GM18868 (cell line): ENCODE measurements at regions not wholly inside any gene's neighbourhood (a gene's known extent, or its start where the extent isn't known, plus 50 kb on each side); places are given as distances from the start of the nearest gene placed in this dataset.
"Not testable (repeated sequence)": the region's sequence is repeated elsewhere in the genome, so short reads cannot be mapped to it uniquely, and the experiment has no call there.

Source experiments
- ATAC-seq: cut with Tn5 transposase; IDR thresholded peaks from one replicate; pipeline ENCODE4 v1.9.1; 2021; ENCODE audit warnings: mild to moderate bottlenecking, moderate library complexity; ENCODE audit not compliant: unreplicated experiment

GRCh38 chr4:59455751-59456150 lies 1744.4 kb upstream of the ADGRL3 start:
- ATAC-seq = no peak

DNA sequence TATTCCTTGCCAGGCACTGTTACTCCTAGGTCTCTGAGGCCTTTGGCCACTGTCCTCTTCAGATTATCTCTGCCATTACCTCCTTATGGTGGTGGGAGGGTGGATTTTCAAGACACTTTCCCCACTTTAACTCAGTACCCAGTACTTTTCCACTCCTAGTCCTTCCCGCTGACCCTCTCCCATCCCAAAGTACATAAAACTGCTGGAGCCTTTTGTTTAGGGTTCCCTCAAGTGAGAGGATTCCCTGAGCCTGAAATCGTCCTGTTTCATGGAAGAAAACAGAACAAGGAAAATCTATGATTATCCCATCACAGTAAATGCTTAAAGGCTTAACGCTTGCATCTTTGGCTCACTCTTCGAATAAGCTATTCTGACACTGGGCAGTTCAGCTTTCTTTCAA lies 1742.5 kb upstream of the ADGRL3 start:
- ATAC-seq = no peak

- ATAC-seq = no peak
These were observed 1715.2 kb upstream of the ADGRL3 start for GRCh38 chr4:59484944-59485343.

DNA sequence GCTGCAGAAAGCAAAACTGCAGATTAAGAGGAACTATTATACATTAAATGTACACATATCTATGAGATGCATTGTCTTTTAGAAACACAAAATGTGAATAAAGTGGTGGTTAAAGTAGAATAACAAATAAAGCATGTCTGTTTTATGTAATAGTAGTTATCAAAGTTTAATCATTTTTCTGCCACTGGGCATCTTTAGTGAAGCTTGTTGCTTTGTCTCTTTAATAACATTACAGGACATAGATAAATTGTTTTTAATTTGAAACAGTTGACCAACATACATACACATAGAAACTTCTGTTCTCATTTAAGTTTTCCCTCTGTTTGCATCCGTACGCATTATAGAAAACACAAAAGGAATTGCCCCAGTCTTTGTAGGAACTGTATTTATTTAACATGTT lies 1700.0 kb upstream of the ADGRL3 start:
- ATAC-seq = no peak

DNA sequence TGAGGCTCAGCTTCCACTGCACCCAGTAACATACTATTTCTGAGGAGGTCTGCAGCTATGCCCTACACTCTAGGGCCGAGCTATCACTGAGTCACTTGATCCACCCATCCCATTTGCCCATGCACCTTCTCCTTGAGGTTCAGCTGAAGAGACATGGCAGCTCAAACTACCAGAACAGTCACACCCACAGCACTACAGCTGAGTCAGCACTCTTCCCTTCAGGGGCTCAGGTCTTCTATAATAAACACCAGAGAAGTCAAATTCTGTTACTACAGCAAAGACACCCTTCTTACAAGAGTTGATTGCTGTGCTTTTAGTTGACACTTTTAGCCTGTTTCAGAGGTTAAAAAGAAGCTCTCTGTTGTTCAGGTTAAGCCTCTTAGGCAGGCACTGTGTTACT lies 1696.4 kb upstream of the ADGRL3 start:
- ATAC-seq = no peak

DNA sequence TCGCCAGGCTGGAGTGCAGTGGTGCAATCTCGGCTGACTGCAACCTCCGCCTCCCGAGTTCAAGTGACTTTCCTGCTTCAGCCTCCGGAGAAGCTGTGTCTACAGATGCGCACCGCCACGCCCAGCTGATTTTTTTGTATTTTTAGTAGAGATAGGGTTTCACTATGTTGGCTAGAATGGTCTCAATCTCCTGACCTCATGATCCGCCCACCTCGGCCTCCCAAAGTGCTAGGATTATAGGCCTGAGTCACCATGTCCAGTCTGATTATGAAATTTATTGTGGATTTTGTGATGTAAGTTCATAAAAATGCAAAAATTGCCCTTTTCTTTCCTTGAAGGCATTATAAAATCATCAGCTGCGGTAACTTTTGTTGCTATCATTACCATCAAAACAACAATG lies 1688.3 kb upstream of the ADGRL3 start:
- ATAC-seq = not testable (repeated sequence)

- ATAC-seq = no peak
These were observed 1683.1 kb upstream of the ADGRL3 start for GRCh38 chr4:59517007-59517406.

GRCh38 chr4:59518005-59518823 lies 1681.9 kb upstream of the ADGRL3 start:
- no peak for ATAC-seq

DNA sequence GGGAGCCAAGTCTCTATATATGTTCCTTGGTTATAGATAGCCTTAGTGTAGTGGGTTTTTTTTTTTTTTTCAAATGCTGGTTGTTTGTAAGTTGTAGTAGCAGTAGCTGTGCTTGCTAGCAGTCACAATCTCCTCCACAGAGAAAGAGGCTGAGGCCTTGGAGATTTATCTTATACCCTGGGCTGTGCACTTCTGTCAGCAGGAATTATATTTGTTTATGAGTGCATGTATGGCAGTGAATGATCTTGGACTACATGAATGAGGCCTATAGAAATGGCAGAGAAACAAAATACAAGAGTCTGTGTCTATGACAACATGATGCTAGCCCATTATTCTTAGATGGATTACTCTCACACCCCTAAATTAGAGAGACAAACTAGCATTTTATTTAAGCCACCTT lies 1674.2 kb upstream of the ADGRL3 start:
- no peak for ATAC-seq

DNA sequence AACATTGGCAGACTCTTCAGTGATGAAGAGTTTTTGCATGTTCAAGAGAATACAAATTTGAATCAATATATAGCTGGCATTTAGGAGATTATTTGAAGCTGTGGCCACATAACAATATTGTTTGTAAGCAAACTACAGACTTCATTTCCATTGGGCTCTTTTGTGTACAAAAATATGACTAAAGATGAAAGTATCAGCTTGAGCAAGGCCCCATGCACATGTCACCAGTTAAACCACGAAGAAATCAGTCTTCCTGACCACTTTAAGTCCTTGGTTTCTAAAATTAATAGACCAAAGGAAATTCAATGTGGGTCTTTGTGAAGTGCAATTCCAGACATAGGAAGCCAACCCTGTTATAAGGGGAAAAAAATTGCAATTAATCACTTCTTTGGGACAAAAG lies 1664.6 kb upstream of the ADGRL3 start:
- no peak for ATAC-seq

GRCh38 chr4:59536428-59536827 lies 1663.7 kb upstream of the ADGRL3 start:
- ATAC-seq = no peak

DNA sequence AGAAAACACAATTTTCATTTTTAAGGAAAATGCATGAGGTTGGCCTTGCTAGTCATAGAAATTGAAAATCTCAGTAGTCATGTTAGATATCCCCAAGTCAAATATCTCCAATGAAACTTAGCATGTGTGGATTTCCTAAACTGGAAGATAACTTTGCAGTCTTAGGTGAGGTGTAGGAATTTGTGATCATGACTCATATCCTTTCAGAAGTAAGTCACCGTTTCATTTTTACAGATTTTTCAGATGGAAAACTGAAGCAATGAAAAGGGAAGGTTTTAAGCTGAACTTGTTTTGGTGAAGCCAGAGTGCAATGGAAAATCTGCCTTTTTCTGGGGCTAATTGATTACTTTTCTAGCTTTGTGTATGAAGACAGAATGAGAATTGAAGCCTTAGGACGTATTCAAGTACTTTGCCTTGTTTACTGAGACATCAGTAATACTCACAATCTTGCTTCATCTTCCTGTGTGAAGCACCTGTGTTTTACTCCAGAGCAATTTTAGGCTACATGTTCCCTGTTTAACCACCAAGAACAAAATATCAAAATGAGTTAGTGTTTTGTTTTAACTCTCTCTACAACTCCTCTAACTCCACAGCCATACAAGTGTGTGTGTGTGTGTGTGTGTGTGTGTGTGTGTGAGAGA lies 1662.8 kb upstream of the ADGRL3 start:
- no peak for ATAC-seq

GRCh38 chr4:59539401-59539800 lies 1660.7 kb upstream of the ADGRL3 start:
- ATAC-seq = no peak

DNA sequence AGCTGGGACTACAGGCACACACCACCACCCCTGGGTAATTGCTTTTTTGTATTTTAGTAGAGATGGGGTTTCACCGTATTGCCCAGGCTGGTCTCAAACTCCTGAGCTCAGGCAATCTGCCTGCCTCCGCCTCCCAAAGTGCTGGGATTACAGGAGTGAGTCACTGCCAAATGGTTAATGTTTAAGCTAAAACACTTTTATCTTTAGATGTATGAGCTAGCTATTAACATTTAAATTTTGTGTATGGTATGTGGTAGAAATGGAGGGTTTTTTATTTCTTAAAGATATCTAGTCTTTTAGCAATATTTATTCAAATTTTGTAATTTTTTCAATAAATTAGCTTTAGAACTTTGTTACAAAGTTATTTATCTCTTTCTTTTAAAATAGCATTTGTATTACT lies 1659.8 kb upstream of the ADGRL3 start:
- ATAC-seq = no peak

- peak; percentile 96 for ATAC-seq
These were observed 1646.9 kb upstream of the ADGRL3 start for GRCh38 chr4:59553063-59553720.

GRCh38 chr4:59553721-59554091 lies 1646.4 kb upstream of the ADGRL3 start:
- peak; percentile 68 for ATAC-seq

DNA sequence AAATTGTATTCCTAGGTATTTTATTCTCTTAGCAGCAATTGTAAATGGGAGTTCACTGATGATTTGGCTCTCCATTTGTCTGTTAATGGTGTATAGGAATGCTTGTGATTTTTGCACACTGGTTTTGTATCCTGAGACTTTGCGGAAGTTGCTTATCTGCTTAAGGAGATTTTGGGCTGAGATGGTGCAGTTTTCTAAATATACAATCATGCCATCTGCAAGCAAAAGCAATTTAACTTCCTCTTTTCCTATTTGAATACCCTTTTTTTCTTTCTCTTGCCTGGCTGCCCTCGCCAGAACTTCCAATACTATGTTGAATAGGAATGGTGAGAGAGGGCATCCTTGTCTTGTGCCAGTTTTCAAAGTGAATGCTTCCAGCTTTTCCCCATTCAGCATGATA lies 1643.9 kb upstream of the ADGRL3 start:
- ATAC-seq = not testable (repeated sequence)

DNA sequence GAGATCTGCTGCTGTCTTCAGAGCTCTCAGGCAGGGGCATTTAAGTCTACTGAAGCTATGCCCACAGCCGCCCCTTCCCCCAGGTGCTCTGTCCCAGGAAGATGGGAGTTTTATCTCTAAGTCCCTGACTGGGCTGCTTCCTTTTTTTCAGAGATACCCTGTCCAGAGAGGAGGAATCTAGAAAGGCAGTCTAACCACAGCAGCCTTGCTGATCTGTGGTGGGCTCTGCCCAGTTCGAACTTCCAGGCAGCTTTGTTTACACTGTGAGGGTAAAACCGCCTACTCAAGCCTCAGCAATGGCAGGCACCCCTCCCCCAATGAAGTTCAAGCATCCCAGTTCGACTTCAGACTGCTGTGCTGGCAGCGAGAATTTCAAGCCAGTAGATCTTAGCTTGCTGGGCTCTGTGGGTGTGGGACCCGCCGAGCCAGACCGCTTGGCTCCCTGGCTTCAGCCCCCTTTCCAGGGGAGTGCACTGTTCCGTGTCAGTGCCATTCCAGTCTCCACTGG lies 1639.9 kb upstream of the ADGRL3 start:
- ATAC-seq = not testable (repeated sequence)

DNA sequence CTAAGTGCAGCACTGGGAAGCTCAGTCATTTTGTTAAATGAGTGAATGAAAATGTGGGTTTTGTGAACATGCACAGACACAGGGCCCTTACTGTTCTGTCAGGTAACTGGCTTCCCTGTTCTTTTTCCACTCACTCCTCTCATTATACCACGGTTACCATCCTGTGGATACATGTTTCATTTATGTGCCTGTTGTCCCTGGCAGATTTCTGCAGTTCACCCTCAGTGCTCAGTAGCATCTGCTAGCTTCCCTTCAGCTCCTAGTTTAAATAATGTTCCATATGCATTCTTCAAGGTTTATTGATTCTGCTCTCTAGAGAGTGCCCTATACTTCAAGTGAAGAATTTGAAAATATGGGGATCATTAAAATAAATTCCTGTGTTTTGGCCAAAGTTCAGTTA lies 1634.3 kb upstream of the ADGRL3 start:
- ATAC-seq = no peak

DNA sequence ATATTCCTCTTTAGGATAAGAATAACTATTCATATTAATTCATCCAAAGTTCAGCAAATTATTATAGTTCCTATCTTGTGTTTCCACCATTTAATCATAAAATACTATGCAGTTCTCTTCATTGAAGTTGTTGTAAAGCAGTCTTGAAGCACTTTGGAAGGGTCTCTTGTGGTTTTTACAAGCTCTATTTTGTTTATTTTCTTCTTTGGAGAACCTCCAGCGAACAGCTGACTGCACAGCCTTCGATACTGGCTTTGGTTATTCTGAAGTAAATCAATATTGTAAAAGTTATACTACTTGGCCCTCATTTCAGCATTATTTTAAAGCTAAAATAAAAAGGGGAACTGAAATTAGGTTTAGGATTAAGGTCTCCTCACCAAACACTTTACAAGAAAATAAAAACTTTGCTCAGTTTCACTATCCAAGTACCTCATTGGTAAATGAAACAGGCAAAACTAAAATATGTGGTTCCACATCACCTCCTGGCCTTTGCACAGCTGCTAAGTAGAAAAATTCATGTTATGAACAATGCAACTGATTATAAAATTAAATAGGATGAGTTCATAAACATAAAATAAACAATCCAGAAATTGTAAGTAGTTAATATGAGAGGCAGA lies 1629.2 kb upstream of the ADGRL3 start:
- ATAC-seq = peak; percentile 92

DNA sequence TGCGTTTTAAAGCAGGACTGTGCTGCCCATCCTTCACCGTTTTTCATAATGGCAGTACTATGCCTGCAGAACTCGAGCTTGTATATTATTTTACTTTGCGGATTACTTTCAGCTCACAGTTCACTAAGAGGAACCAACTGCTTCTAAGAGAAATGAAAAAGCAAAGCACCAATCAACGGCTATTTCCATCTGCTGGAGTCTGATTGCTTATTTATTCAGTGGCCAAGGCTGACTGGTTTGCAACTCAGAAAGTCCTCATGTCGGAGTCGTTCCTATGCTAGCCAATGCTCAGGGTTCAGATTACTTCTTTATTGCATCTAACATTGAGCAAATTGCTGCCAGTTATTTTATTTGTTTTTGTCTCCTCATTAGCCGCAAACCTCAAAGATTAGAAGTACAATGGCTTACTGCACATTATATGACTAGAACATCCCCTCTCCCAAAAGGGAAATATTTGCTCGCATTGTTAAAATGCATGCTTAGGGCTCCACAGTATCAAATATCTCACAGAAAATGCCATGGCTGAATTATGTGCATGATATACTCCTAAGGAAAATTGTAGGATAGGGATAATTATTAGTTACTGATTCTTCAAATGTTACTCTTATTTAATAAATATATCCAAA lies 1628.2 kb upstream of the ADGRL3 start:
- no peak for ATAC-seq
